ENCODE measurements at regions not wholly inside any gene's neighbourhood (a gene's known extent, or its start where the extent isn't known, plus 50 kb on each side); places are given as distances from the start of the nearest gene placed in this dataset.

GRCh38 chr3:181637056-181637455 is 74.7 kb upstream of the SOX2 start:
- no peak for TF ChIP-seq CTCF (tag by site-specific recombination; IDR thresholded peaks at IDR 0.05)
- no peak for TF ChIP-seq ZBTB21 (tag by site-specific recombination; IDR thresholded peaks at IDR 0.05)
- no peak for TF ChIP-seq ZNF211 (tag by site-specific recombination; IDR thresholded peaks at IDR 0.05; ENCODE audit: low read depth)
- TF ChIP-seq KLF9 (tag by site-specific recombination; IDR thresholded peaks at IDR 0.05; ENCODE audit: low read depth) = no peak
- no peak for TF ChIP-seq ZNF19 (tag by site-specific recombination; IDR thresholded peaks at IDR 0.05; ENCODE audit: low read depth)
- no peak for TF ChIP-seq PRDM1 (tag by site-specific recombination; IDR thresholded peaks at IDR 0.05)

Measured in HEK293 (cell line).